ENCODE measurements at regions not wholly inside any gene's neighbourhood (a gene's known extent, or its start where the extent isn't known, plus 50 kb on each side); places are given as distances from the start of the nearest gene placed in this dataset.
"Not testable (repeated sequence)": the region's sequence is repeated elsewhere in the genome, so short reads cannot be mapped to it uniquely, and the experiment has no call there.

DNA sequence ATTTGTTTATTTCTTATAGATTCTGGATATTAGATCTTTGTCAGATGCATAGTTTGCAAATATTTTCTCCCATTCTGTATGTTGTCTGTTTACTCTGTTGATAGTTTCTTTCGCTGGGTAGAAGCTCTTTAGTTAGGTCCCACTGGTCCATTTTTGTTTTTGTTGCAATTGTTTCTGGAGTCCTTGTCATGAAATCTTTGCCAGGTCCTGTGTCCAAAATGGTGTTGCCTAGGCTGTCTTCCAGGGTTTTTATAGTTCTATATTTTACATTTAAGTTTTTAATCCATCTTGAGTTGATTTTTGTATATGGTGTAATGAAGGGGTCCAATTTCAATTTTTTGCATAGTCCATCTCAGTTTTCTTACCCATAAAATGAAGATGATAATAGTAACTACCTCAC is 173.9 kb upstream of the NT5E start:
- not testable (repeated sequence) for DNase-seq

DNA sequence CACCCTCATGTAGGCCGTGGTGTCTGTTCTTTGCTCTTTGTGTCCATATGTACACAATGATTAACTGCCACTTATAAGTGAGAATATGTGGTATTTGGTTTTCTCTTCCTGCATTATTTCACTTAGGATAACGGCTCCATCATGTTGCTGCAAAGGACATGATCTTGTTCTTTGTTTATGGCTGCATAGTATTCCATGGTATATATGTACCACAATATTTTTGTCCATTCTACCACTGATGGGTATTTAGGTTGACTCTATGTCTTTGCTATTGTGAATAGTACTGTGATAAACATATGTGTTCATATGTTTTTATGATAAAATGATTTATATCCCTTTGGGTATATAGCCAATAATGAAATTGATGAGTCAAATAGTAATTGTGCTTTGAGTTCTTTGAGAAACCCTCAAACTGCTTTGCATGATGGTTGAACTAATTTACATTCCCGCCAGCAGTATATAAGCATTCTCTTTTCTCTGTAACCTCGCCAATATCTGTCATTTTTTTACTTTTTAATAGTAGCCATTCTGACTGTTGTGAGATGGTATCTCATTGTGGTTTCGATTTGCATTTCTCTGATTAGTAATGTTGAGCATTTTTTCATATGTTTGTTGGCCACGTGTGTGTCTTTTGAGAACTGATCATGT is 174.4 kb upstream of the NT5E start:
- no peak for DNase-seq

DNA sequence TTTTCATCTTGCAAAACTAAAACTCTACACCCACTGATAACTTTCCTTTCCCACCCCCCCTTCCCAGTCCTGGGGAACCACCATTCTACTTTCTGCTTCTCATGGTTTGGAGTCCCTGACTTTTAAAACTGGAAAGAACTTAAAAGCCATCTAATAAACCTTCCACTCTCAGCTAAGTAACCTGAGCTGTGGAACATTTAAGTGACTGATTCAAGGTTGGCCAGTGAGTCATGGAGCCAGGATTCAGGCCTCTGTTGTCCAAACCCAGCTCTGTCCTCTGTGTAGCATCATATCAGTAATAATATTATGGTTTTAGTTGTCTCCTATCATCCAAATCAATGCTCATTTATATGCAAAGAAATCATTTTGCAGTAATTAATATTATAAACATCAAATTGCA is 176.0 kb upstream of the NT5E start:
- DNase-seq: no peak

DNA sequence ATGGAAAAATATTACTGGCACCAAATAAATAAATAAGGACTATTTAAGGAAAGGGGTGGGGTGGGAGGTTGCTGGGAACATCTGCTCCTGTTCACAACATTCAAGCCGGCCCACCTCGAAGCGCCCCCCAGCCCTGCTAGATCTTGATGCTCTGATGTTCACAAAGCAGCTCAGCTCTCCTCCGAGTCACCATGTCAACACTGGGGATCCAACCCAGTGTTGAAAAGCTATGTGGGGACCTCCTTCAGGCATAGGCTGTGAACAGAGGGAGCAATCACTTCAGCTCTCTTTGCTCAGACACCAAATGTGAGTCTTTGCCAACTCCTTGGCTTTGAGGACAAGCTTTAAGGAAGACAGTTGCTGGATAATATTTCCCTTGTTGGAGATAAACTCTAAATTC is 176.8 kb upstream of the NT5E start:
- no peak for DNase-seq

DNA sequence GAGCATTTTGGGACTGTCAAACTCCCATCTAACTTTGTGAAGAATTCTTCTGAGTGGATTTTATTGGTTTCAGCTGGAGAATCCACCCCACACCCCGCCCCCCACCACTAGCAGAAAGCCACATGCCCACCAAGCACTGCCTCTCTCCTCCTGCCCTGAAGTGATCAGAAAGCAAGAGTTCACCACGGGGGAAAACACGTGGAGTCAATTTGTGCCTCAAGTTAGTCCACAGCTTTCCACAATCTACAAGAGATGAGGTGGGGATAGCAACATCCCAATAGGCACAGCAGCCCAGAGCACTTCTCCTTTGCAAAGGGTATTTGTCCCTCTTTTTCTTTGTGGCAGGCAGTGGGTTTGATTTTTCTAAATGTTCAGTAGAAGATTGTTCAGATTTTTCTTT is 177.3 kb upstream of the NT5E start:
- DNase-seq: no peak

DNA sequence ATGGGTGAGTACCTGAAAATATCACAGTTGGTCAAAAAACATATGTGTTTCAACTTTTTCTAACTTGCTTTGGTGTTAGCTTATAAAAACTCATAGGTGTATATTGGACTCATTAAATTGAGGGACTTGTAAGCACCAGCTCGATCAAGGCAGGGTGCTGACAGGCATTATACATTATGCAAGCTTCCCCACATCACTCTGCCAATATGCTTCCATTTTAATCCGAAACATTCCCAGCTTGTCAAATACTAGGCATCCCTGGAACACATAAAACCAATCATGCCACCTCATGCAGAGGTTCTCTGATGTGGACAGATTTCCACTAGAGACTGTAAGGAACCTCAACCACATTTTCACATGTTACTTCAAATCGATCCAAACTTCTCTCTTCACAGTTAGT is 187.3 kb upstream of the NT5E start:
- no peak for DNase-seq

DNA sequence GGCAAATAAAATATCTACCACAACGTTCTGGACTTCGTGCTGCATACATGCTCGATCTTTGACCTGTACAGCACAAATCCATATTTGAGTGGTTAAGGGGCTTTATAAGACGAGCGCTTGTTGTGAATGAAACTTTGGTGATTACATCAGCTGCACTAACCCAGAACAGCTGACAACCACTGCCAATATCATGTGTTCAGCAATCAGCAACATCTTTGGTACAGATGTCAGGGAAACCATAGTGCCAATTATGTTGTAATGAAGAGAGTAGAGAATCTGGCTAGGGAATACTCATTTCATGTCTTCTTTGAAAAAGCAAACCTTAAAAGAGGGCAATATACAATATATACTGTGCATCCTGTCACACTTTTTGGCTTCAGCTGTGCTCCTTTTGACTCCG is 188.6 kb upstream of the NT5E start:
- DNase-seq: no peak

DNA sequence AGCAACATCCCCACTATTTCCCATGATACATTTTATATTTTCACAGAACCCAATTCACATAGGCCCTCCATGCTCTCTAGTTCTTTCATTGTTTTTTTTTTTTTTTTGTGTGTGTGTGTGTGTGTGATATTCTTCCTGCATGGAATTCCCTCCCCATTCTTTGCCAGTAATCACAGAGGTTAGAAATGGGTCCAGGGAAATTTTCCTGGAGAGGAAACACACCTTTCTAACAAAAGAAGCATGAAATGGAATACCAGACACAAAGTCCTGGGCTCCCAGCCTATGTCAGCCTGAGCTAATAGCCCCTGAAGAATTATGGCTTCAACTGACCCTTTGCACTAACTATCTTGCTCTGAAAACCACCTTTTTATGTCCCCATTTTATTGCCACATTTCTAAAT is 194.2 kb upstream of the NT5E start:
- no peak for DNase-seq

DNA sequence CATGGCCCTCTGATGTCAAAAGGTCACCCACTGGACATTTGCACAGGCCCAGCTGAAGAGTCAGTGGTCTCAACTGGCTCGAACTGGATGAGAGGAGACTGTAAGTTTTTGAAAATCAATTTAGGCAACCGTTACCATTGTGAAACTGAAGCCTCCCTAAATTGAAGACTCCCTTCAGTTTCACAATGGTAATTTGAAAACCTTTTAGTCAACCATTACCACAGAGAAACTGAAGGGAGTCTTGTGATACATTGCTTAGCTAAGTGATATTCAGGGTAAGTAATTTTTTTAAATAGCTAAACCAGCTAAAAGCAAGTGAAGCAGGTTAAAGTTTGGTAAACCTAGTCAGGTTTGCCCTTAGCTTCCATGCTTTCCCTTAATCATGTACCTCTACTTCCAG is 197.3 kb upstream of the NT5E start:
- no peak for DNase-seq

DNA sequence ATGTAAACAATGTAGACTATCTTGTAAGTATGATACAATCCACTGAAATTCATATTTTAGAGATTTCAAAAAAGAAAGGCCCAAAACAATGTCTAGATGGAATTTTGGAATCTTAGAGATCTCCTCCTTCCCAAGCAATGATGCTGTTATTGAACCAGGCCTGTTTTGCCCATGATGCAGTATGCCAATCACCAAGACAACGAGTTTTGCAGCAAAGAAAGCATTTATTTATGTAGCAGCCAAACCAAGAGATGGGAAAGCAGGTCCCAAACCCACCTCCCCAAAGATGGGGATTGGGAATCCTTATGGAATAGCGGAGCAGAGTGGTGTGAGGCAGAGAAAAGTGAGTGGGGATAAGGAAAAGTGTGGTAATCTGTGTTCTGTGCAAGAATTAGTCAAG is 197.8 kb upstream of the NT5E start:
- DNase-seq: no peak

DNA sequence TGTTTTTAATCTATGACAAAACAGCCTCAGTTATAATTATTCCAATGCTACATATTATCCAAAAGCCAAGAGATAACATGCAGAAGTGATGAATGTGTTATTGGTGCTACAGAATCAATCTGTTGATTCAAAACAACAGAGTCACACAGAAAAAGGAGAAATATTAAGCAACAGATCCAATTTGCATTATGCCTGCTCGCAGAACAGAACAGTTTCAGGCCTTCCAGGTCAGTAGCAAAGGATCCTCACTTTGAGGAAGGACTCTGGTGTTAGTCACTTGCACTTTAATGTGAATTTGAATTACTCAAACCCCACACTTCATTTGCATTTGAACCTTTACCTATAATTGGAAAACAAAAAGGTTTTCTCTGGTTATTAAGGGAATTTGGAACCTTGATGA is 198.6 kb upstream of the NT5E start:
- no peak for DNase-seq

DNA sequence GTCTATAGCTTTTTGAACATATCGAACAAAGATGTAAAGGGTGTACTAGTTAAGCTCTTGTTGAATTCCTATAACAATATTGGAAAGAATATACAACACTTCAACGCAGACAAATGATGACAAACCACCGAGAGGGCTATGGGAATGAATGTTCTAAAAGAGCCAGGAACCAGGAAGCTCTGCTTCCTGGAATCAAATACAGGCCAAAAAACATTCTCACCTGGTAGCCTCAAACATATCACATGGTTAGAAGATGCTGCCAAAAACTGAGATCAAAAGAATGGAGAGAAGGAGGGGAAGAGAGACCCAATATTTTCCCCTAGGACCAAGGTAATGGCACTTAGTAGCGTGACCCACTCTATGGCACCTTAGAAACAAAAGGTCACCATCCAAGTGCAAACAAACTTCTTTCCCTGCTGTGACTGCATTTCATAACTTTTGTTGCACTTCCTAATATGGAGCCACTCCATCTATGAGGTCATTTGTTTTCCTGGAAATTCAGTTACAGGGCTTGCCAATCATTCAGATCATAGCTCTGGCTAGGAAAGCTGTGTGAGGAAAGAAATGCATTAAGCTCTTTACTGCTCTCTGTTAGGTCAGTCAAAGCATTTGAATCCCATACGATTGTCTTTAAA is 199.2 kb upstream of the NT5E start:
- no peak for DNase-seq

DNA sequence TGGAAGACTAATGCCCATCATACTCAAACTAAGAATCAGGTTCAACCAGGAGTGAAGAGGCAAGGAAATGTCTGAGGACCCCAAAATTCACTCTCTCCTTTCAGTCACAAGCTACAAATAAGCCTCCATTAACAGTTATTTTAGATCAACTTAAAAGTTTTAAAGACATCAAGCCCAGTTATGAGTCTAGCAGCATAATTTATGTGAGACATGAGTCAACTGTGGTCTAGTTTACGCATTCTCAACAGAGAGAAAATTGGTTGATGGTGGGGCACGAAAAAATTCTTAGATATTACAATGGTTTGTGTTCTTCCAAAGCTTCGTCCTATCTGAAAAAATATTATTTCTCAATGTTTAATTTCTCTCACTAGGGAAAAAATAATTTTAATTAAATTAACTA is 204.9 kb upstream of the NT5E start:
- DNase-seq: no peak

DNA sequence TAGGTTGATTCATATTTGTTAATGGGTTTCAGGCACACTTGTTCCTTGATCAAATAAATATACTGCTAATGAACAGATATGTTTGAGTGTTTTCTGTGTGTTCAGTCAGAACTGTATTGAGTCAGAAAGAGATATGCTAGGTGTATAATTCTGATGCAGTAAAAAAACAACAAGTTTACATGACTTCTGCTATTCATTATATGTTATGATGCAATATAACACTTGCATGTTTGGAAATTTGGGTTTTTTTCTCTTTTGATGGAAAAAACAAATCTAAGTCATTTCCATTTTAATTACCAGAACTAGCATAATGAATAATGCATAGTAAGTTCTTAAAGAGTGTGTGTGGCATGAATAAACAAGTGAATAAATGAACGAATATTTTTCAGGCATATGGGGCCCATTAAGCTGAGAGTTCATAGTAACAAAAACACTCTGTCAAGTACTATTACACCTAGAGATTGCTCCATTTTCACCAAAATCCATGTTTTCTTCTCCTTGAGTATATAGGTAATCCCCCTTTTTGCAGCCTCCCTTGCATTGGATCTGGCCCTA is 208.3 kb upstream of the NT5E start:
- DNase-seq: no peak

DNA sequence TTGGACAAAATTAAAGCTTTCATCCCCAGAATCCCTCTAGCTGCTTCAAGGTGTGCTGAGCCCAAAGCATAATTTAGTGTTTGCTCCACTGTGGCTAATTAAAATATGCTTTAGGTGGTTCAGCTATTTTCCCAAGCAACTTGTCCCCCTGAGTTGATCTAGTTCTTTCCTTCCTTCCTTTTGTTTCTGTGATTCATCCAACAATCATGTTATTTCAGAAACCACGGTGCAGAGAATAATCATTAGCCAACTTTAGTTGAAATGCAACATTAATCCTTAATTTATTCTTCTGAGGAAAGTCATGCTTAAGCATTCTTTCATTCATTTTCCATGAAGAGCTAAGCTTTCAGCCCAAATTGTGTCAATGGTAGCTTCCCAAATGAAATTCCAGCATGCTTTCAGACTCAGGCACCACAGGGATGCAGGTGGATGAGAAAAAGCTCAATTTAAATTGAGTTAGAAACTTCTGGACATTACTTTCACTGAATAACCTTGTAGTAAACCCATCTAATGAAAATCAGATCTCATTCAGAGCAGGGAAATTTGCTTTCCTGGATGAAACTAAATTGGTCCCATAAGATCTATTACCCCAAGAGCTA is 209.0 kb upstream of the NT5E start:
- DNase-seq: no peak

DNA sequence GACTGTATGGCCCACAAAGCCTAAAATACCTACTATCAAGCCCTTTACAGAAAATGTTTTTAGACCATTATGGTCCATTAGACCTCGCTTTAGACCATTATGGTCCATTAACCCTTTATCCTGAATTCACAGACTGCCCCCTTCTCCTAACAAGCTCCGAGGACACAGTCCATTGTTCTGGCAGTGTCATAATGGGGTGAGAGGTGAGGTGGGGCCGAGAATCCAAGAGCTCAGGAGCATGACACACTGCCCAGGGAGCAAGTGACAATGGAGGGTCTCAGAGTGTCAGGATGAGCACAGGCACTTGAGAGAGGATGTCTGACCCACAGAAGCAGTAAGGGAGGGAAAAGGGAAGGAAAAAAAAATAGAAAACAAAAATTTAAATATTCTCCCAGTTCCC is 212.4 kb upstream of the NT5E start:
- no peak for DNase-seq

DNA sequence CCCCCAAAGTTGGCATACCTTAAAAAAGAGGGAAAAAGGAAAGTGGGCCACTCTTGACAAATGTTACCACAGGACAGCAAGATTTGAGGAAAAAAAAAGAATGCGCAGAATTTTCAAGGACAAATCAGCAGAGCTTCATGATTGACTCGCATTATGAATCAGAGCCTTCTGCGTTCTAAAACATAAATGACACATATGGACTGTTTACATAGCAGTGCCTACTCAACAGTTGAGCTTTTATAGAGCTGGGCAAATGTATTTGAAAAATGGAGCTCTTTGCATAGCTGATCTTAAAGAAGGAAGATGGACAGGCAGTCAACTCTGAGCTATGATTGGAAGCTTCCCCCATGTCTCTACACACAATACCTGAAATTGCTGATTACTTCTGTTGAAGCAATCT is 213.2 kb upstream of the NT5E start:
- DNase-seq: no peak

DNA sequence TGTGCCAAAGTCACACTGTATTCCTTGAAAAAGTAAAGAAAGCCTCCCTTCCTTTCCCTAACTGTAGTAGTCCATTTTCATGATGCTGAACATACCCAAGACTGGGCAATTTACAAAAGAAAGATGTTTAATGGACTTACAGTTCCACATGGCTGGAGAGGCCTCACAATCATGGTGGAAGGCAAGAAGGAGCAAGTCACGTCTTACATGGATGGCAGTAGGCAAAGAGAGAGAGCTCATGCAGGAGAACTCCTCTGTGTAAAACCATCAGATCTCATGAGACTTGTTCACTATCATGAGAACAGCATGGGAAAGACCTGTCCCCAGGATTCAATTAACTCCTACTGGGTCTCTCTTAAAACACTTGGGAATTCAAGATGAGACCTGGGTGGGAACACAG is 222.5 kb upstream of the NT5E start:
- DNase-seq: not testable (repeated sequence)

DNA sequence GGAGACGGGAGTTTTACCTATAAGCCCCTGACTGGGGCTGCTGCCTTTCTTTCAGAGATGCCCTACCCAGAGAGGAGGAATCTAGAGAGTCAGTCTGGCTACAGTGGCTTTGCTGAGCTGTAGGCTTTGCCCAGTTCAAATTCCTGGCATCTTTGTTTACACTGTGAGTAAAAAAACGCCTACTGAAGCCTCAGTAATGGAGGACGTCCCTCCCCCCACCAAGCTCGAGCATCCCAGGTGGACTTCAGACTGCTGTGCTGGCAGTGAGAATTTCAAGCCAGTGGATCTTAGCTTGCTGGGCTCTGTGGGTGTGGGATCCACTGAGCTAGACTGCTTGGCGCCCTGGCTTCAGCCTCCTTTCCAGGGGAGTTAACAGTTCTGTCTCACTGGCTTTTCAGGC is 237.1 kb upstream of the NT5E start:
- not testable (repeated sequence) for DNase-seq

DNA sequence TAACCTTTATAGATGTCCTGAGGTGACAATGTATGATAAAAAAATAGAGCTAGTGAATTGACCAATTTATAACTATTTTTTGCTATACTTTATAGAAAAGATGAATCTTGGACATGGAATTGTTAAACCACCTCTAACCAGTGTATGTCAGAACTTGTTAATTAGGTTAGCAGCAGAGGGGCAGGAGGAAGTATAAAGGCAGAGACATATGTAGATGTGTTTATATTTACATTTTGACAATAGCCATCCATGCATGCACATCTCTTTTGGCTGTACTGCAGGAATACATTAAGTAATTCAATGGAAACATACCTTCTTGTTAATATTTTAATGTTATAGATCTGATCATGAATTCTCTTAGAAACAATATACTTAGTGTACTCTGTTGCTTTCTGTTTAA is 254.6 kb upstream of the NT5E start:
- DNase-seq: no peak

DNA sequence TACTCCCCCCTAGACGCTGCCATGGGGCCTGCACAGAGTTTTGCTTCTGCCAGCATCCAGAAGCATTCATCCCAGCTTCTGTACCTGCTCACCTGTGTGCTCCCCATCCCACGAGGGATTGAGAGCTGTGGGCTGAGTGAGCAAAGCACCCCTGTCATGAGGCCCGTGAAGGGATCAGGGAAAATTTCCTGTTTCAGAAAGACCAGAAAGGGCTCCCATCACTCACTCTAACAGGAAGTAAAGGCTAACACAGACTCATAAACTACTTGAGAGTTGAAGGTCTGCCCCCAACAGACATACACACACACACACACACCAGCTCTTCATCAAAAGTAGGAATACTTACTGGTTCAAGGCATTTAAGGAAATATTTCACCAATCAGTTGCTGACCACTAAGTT is 256.5 kb upstream of the NT5E start:
- DNase-seq: no peak

DNA sequence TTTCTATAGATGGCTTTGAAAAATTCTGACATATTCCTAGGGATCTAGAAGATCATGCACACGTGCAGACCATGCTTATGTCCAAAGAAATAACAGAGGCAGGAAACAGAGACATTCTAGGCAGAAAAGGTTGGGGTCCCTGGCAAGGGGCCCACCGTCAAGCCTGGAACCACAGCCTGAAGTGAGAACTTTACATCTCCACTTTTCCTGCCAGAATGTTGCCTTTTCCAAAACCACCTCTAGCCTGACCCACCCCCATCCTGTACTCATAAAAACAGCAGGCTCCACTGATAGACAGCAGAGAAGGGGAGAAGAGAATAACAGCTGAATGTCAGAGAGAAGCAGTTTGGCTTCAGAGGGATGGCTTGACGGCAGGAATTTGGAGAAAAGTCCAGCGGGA is 257.3 kb upstream of the NT5E start:
- no peak for DNase-seq

DNA sequence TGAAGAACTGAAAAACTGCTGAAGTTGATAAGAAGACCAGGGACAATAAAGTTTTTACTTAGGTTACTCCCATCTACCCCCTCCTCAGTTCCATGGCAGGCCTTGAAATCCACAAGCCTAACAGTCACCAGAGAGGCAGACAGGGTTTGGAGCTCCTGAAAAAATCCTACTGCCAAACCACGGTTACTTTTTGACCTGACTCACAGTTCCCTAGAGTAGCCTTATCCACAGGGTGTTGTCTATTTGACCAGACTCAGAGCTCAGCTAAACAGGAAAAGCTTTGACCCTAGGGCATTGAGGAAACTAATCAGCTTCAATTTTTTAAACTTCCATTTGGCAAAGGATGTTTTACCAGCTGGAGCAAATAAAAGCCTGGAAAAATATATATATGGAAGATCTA is 257.7 kb upstream of the NT5E start:
- no peak for DNase-seq

DNA sequence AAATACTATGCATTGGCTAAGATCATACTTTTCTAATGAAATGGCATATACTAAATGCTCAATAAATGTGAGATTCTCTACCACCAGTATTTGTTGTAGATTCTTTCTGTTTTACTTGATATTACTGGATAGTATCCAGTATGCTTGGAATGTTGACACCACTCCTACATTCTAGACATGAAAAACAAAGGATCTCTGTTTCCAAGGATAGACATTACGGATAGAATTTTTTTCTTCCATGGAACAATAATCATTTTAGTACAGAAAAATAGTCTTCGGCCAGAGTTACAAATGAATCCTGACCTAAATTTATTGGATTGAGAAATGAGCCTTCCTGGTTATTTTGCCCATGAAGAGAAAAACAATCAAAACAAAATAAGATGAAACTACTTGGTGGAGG is 258.2 kb upstream of the NT5E start:
- no peak for DNase-seq

Measured in NCI-H526 treated with DMSO at 0.1 percent for 48 hours (cell line).